Common myeloid progenitor, CD34-positive (primary cell): ENCODE measurements at regions not wholly inside any gene's neighbourhood (a gene's known extent, or its start where the extent isn't known, plus 50 kb on each side); places are given as distances from the start of the nearest gene placed in this dataset.

ENCODE experiments used
- CTCF ChIA-PET: fragments of 350-600 bp; sonication (Branson Sonifier 250); formaldehyde crosslinking; loops from one replicate; lab custom pipeline; 2021; ENCODE audit warnings: antibody characterized with exemption; lab: Charles Lee
- POLR2A ChIA-PET: fragments of 350-600 bp; sonication (Branson Sonifier 250); formaldehyde crosslinking; loops from one replicate; lab custom pipeline; 2021; ENCODE audit warnings: antibody characterized with exemption; lab: Charles Lee
- DNase-seq, 3 donors: peaks; one replicate each; pipeline versions ENCODE4 v3.0.0 to v3.0.0-alpha.2; 2013
- H3K27ac ChIP-seq, 2 experiments: 1 replicate in 1 of 2; 2 replicates in 1 of 2; pipeline ENCODE4 v1.7.0; 2013; ENCODE audit warnings: inconsistent platforms in 2 of 2, low read length in 2 of 2, mild to moderate bottlenecking in 2 of 2, low read depth in 1 of 2, moderate library complexity in 1 of 2; ENCODE audit not compliant: severe bottlenecking in 2 of 2, insufficient read depth in 1 of 2, poor library complexity in 1 of 2
- H3K27me3 ChIP-seq, 5 experiments: replicated peaks in 2 of 5; 1 replicate in 3 of 5; 2 replicates in 2 of 5; pipeline versions ENCODE4 v1.6.1 to v1.7.0; 2013; ENCODE audit warnings: low read length in 4 of 5, mild to moderate bottlenecking in 2 of 5, moderate library complexity in 2 of 5, inconsistent platforms in 1 of 5; ENCODE audit not compliant: insufficient read depth in 5 of 5, control insufficient read depth in 4 of 5
- H3K36me3 ChIP-seq, 4 experiments: 1 replicate in 2 of 4; 2 replicates in 2 of 4; pipeline versions ENCODE4 v1.6.1 to v1.7.0; 2013; ENCODE audit warnings: low read length in 3 of 4, control low read depth in 1 of 4, mild to moderate bottlenecking in 1 of 4; ENCODE audit not compliant: control insufficient read depth in 4 of 4, insufficient read depth in 4 of 4
- H3K4me1 ChIP-seq, 4 experiments: 1 replicate in 3 of 4; 2 replicates in 1 of 4; pipeline versions ENCODE4 v1.6.1 to v1.7.1; 2013; ENCODE audit warnings: low read length in 3 of 4, mild to moderate bottlenecking in 3 of 4, control low read depth in 1 of 4, inconsistent platforms in 1 of 4, moderate library complexity in 1 of 4; ENCODE audit not compliant: control insufficient read depth in 4 of 4, insufficient read depth in 4 of 4; ENCODE audit errors: control extremely low read depth in 1 of 4
- H3K4me3 ChIP-seq, 7 experiments: 1 replicate in 4 of 7; 2 replicates in 3 of 7; pipeline versions ENCODE4 v1.5.1 to v1.7.0; 2013; ENCODE audit warnings: mild to moderate bottlenecking in 7 of 7, low read length in 6 of 7, moderate library complexity in 6 of 7, inconsistent platforms in 2 of 7, low read depth in 2 of 7, control low read depth in 1 of 7; ENCODE audit not compliant: insufficient read depth in 4 of 7, control insufficient read depth in 1 of 7; ENCODE audit errors: extremely low read depth in 1 of 7
- H3K9me3 ChIP-seq, 5 experiments: 1 replicate in 4 of 5; 2 replicates in 1 of 5; pipeline versions ENCODE4 v1.6.1 to v1.7.1; 2013; ENCODE audit warnings: low read length in 4 of 5, mild to moderate bottlenecking in 2 of 5, inconsistent platforms in 1 of 5, low read depth in 1 of 5, moderate library complexity in 1 of 5; ENCODE audit not compliant: control insufficient read depth in 4 of 5, insufficient read depth in 2 of 5; ENCODE audit errors: control extremely low read depth in 1 of 5
- WGBS: methylation state at CpG from one replicate; pipeline ENCODE4 v1.1.5; 2013; ENCODE audit not compliant: insufficient coverage; 5-methylcytosine and 5-hydroxymethylcytosine counted together

GRCh38 chr1:3981746-3982505 lies 81.9 kb upstream of the C1orf174 start:
- H3K9me3 ChIP-seq, result no peaks in the 10 kb centered on the region
- no peak for DNase-seq
- H3K27ac ChIP-seq, result no peak overlapping the region
- H3K36me3 ChIP-seq, result no peaks in the 10 kb centered on the region
- CTCF ChIA-PET, result no interaction called here
- no peaks in the 10 kb centered on the region for H3K4me1 ChIP-seq
- peaks cover 0 to 45% (median 6%) of the 10 kb centered on the region in 5 experiments for H3K27me3 ChIP-seq
- 63% methylated on average over 7 of the region's 12 CpGs for WGBS
- no peak overlapping the region for H3K4me3 ChIP-seq
- POLR2A ChIA-PET, result no interaction called here

- ChIA-PET CTCF (no interaction called here), POLR2A (no interaction called here)
- Histone ChIP-seq H3K4me3 (no peak overlapping the region), H3K4me1 (no peaks in the 10 kb centered on the region), H3K27me3 (peaks cover 0 to 51% (median 6%) of the 10 kb centered on the region in 5 experiments), H3K36me3 (no peaks in the 10 kb centered on the region), H3K9me3 (no peaks in the 10 kb centered on the region), H3K27ac (no peak overlapping the region)
- 40% methylated on average over 5 of the region's 9 CpGs for WGBS
- no peak for DNase-seq
These were observed 83.1 kb upstream of the C1orf174 start for GRCh38 chr1:3983181-3983580.

- CTCF ChIA-PET, result no interaction called here
- no peaks in the 10 kb centered on the region for H3K9me3 ChIP-seq
- no peak overlapping the region for H3K4me3 ChIP-seq
- no peaks in the 10 kb centered on the region for H3K4me1 ChIP-seq
- no peak for DNase-seq
- POLR2A ChIA-PET, result no interaction called here
- H3K27ac ChIP-seq, result no peak overlapping the region
- no peaks in the 10 kb centered on the region for H3K36me3 ChIP-seq
- H3K27me3 ChIP-seq, result peaks cover 0 to 51% (median 6%) of the 10 kb centered on the region in 5 experiments
- 90% methylated on average over 13 of the region's 13 CpGs for WGBS
These were observed 84.5 kb upstream of the C1orf174 start for GRCh38 chr1:3984586-3984985.

GRCh38 chr1:3986686-3987218 lies 86.7 kb upstream of the C1orf174 start:
- no peak for DNase-seq
- ChIA-PET CTCF (no interaction called here), POLR2A (no interaction called here)
- Histone ChIP-seq H3K27ac (no peak overlapping the region), H3K36me3 (no peaks in the 10 kb centered on the region), H3K9me3 (no peaks in the 10 kb centered on the region), H3K4me3 (no peak overlapping the region), H3K27me3 (peaks cover 0 to 34% (median 3%) of the 10 kb centered on the region in 5 experiments), H3K4me1 (no peaks in the 10 kb centered on the region)
- WGBS, result 82% methylated on average over 13 of the region's 13 CpGs

- CTCF ChIA-PET, result no interaction called here
- Histone ChIP-seq H3K27me3 (peaks cover 0 to 24% (median 3%) of the 10 kb centered on the region in 5 experiments), H3K36me3 (no peaks in the 10 kb centered on the region), H3K4me3 (no peak overlapping the region), H3K4me1 (no peaks in the 10 kb centered on the region), H3K27ac (no peak overlapping the region), H3K9me3 (no peaks in the 10 kb centered on the region)
- POLR2A ChIA-PET, result no interaction called here
- no peak for DNase-seq
- WGBS, result 86% methylated on average over 2 of the region's 2 CpGs
These were observed 87.7 kb upstream of the C1orf174 start for GRCh38 chr1:3987669-3988235.

GRCh38 chr1:3988431-3988830 lies 88.4 kb upstream of the C1orf174 start:
- 93% methylated on average over 4 of the region's 7 CpGs for WGBS
- CTCF ChIA-PET, result no interaction called here

GRCh38 chr1:3989465-3989864 lies 89.4 kb upstream of the C1orf174 start:
- H3K27me3 ChIP-seq, result peaks cover 0 to 13% (median 0%) of the 10 kb centered on the region in 5 experiments
- H3K27ac ChIP-seq, result no peak overlapping the region
- H3K4me1 ChIP-seq, result no peaks in the 10 kb centered on the region
- H3K9me3 ChIP-seq, result no peaks in the 10 kb centered on the region
- CTCF ChIA-PET, result no interaction called here
- no peak overlapping the region for H3K4me3 ChIP-seq
- POLR2A ChIA-PET, result no interaction called here
- no peak for DNase-seq
- WGBS, result no CpG with 5 or more reads among the region's 2 CpGs
- H3K36me3 ChIP-seq, result no peaks in the 10 kb centered on the region

More at GRCh38 chr1:3988431-3988830, 88.4 kb upstream of the C1orf174 start:
- H3K27me3 ChIP-seq, result peaks cover 0 to 17% (median under 1%) of the 10 kb centered on the region in 5 experiments
- no peaks in the 10 kb centered on the region for H3K4me1 ChIP-seq
- POLR2A ChIA-PET, result no interaction called here
- no peak overlapping the region for H3K27ac ChIP-seq
- no peaks in the 10 kb centered on the region for H3K36me3 ChIP-seq
- no peaks in the 10 kb centered on the region for H3K9me3 ChIP-seq
- DNase-seq, result no peak
- no peak overlapping the region for H3K4me3 ChIP-seq
